ENCODE measurements at regions not wholly inside any gene's neighbourhood (a gene's known extent, or its start where the extent isn't known, plus 50 kb on each side); places are given as distances from the start of the nearest gene placed in this dataset.

DNA sequence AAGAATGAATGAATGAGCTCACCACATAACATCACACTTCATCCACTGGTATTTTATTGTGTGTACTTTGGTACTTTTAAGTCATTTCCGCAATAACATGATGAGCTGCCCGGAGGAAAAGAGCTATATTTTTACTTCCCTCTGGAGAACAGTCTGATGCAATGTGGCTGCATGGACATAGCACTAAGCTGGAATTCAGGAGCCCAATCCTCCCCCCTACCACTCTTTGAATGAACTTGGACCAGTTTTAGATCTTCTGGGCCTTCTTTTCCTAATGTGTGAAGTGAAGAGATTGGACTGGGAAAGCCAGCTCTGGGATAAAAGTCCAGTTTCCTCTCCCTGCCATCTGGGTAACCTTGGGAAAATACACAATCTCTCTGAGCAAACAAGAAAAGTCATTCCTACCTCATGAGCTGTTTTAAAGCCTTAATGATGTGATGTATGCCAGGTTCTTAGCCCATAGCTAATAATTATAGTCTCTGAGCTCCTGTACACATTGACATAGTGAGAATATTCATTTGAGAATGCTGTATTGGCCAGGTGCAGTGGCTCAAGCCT lies 79.3 kb downstream of the ABCC12 start:
- intact Hi-C loops (cut with DNase I): no loop called here
- Histone ChIP-seq H3K9ac (ENCODE audit: low read depth in 2 of 2, low read length in 2 of 2) (no peak overlapping the region), H3K9me3 (no peaks in the 10 kb centered on the region), H3K27me3 (no peaks in the 10 kb centered on the region), H3K36me3 (no peaks in the 10 kb centered on the region), H3K4me1 (no peaks in the 10 kb centered on the region), H3K4me3 (no peak overlapping the region), H3K27ac (no peak overlapping the region)
- no peak for DNase-seq
- TF ChIP-seq, protein P1, sequence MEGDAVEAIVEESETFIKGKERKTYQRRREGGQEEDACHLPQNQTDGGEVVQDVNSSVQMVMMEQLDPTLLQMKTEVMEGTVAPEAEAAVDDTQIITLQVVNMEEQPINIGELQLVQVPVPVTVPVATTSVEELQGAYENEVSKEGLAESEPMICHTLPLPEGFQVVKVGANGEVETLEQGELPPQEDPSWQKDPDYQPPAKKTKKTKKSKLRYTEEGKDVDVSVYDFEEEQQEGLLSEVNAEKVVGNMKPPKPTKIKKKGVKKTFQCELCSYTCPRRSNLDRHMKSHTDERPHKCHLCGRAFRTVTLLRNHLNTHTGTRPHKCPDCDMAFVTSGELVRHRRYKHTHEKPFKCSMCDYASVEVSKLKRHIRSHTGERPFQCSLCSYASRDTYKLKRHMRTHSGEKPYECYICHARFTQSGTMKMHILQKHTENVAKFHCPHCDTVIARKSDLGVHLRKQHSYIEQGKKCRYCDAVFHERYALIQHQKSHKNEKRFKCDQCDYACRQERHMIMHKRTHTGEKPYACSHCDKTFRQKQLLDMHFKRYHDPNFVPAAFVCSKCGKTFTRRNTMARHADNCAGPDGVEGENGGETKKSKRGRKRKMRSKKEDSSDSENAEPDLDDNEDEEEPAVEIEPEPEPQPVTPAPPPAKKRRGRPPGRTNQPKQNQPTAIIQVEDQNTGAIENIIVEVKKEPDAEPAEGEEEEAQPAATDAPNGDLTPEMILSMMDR (IDR thresholded peaks at IDR 0.05): no peak

DNA sequence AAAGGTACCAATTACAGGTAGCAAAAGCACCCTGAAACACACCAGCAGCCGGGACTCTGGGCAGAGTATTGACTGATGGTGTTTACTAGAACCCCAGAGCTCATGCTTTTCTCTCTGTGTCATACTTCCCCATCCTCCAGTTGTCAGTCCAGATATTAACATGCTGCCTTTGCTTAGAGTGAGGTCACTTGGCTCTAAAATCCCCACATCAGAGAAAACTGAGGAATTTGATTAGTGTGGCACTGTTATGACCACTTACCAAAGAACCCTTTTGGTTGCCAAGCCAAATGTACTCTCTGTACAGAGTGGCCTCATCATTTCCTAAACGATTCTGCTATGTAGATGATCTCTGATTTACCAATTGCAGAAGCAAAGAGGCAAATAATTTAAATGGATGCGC lies 80.4 kb downstream of the ABCC12 start:
- H3K36me3 ChIP-seq: no peaks in the 10 kb centered on the region
- H3K27me3 ChIP-seq: no peaks in the 10 kb centered on the region
- no peak overlapping the region for H3K27ac ChIP-seq
- H3K4me3 ChIP-seq: no peak overlapping the region
- TF ChIP-seq, protein P1 (IDR thresholded peaks at IDR 0.05): no peak
- H3K4me1 ChIP-seq: no peaks in the 10 kb centered on the region
- no peak for DNase-seq
- H3K9ac ChIP-seq (ENCODE audit: low read depth in 2 of 2, low read length in 2 of 2): no peak overlapping the region
- no peaks in the 10 kb centered on the region for H3K9me3 ChIP-seq
- intact Hi-C loops (cut with DNase I): no loop called here

DNA sequence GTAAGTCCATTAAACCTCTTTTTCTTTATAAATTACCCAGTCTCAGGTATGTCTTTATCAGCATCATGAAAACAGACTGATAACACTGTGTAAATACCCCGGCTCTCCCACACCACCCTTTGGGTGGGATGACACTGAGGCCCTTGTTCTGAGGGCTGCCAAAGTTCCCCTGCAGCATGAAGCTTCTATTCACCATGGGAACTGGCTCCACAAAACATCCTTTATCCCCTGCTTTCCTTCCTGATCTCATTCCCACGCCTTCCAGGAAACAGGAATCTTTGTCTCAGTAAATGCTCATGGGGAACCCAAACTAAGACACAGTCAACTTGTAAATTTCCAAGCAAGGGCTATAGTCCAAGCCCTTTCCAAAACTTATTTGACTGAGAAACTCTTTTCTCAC lies 88.4 kb downstream of the ABCC12 start:
- H3K9ac ChIP-seq (ENCODE audit: low read depth in 2 of 2, low read length in 2 of 2): no peak overlapping the region
- no peaks in the 10 kb centered on the region for H3K4me1 ChIP-seq
- no peaks in the 10 kb centered on the region for H3K27me3 ChIP-seq
- H3K36me3 ChIP-seq: no peaks in the 10 kb centered on the region
- TF ChIP-seq, protein P1 (IDR thresholded peaks at IDR 0.05): no peak
- intact Hi-C loops (cut with DNase I): no loop called here
- H3K4me3 ChIP-seq: no peak overlapping the region
- no peak overlapping the region for H3K27ac ChIP-seq
- no peak for DNase-seq
- H3K9me3 ChIP-seq: no peaks in the 10 kb centered on the region

DNA sequence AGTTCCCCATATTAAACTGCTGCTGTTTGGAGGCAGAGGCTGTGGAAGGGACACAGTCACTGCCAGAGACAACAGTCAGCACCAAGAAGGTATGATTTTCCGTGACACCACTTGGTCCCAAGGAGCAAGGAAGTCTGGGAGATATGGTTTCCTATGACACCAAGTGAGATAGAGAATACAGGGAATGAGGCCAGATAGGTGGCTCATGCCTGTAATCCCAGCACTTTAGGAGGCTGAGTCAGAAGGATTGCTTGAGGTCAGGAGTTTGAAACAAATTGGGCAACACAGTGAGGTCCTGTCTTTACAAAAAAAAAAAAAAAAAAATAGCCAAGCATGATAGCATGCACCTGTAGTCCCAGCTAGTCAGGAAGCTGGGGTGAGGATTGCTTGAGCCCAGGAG lies 90.8 kb downstream of the ABCC12 start:
- intact Hi-C loops (cut with DNase I): no loop called here
- Histone ChIP-seq H3K27me3 (no peaks in the 10 kb centered on the region), H3K27ac (no peak overlapping the region), H3K36me3 (no peaks in the 10 kb centered on the region), H3K4me3 (no peak overlapping the region), H3K9me3 (no peaks in the 10 kb centered on the region), H3K9ac (ENCODE audit: low read depth in 2 of 2, low read length in 2 of 2) (no peak overlapping the region), H3K4me1 (no peaks in the 10 kb centered on the region)
- no peak for DNase-seq
- TF ChIP-seq, protein P1 (IDR thresholded peaks at IDR 0.05): no peak

DNA sequence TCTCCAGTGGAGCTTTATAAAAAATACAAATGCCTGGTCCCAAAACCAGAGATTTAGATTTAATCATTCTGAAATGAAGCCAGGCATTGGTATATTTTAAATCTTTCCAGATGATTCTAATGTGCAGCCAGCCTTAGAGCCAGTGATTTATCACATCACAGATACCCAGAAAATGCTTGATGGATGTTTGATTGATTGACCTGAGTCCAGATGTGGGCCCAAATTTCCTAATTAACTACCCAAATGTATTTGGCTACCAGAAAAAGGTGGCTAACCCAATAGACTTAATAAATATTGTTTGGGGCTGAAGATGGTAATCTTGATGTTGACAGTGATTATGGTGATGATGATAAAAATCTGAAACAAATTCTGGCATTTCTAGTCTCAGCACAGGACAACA lies 93.1 kb downstream of the ABCC12 start:
- TF ChIP-seq, protein P1 (IDR thresholded peaks at IDR 0.05): no peak
- no peaks in the 10 kb centered on the region for H3K9me3 ChIP-seq
- no peak overlapping the region for H3K9ac ChIP-seq (ENCODE audit: low read depth in 2 of 2, low read length in 2 of 2)
- H3K36me3 ChIP-seq: no peaks in the 10 kb centered on the region
- intact Hi-C loops (cut with DNase I): no loop called here
- H3K4me3 ChIP-seq: no peak overlapping the region
- H3K4me1 ChIP-seq: no peaks in the 10 kb centered on the region
- no peak overlapping the region for H3K27ac ChIP-seq
- H3K27me3 ChIP-seq: no peaks in the 10 kb centered on the region
- DNase-seq: no peak
